Hepatocyte (in vitro differentiated cells): ENCODE measurements at regions not wholly inside any gene's neighbourhood (a gene's known extent, or its start where the extent isn't known, plus 50 kb on each side); places are given as distances from the start of the nearest gene placed in this dataset.

Source experiments
- EZH2 ChIP-seq: fragments of 200-600 bp; sonication (generic); IDR thresholded peaks from 2 replicates; pipeline ENCODE4 v1.6.1; 2016; ENCODE audit warnings: antibody characterized with exemption, mild to moderate bottlenecking, borderline replicate concordance
- EZH2phosphoT487 ChIP-seq: fragments of 200-600 bp; sonication (generic); IDR thresholded peaks from one replicate; pipeline ENCODE4 v1.6.1; 2018; ENCODE audit warnings: antibody characterized with exemption, mild to moderate bottlenecking, low read depth, moderate library complexity; ENCODE audit not compliant: unreplicated experiment, severe bottlenecking
- TF ChIP-seq, protein P1 (sequence below): fragments of 200-600 bp; sonication (generic); IDR thresholded peaks from 2 replicates; pipeline ENCODE4 v1.5.1; 2016; ENCODE audit warnings: antibody characterized with exemption, mild to moderate bottlenecking; ENCODE audit not compliant: poor library complexity

DNA sequence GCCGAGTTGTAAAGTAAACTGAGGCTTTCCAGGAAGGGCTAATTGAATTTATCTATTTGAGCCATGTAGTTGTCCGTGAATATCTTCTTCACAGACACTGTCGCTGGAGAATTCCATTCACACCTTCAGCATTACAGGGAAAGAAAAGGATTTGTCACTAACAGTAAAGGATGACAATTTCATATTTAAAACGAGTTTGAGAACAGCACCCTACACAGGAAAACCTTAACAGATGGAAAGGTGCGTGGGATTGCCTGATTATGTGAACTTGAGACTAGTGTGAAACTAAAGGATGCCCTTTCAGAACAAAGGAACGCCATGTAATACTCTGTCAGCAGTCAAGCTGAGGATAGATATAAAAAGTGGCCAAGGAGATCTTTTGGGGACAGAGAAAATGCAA, 492.5 kb upstream of the ADGRL2 start:
- TF ChIP-seq EZH2phosphoT487: no peak
- TF ChIP-seq, protein P1, sequence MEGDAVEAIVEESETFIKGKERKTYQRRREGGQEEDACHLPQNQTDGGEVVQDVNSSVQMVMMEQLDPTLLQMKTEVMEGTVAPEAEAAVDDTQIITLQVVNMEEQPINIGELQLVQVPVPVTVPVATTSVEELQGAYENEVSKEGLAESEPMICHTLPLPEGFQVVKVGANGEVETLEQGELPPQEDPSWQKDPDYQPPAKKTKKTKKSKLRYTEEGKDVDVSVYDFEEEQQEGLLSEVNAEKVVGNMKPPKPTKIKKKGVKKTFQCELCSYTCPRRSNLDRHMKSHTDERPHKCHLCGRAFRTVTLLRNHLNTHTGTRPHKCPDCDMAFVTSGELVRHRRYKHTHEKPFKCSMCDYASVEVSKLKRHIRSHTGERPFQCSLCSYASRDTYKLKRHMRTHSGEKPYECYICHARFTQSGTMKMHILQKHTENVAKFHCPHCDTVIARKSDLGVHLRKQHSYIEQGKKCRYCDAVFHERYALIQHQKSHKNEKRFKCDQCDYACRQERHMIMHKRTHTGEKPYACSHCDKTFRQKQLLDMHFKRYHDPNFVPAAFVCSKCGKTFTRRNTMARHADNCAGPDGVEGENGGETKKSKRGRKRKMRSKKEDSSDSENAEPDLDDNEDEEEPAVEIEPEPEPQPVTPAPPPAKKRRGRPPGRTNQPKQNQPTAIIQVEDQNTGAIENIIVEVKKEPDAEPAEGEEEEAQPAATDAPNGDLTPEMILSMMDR: no peak
- no peak for TF ChIP-seq EZH2
